BJ (cell line): ENCODE measurements at regions not wholly inside any gene's neighbourhood (a gene's known extent, or its start where the extent isn't known, plus 50 kb on each side); places are given as distances from the start of the nearest gene placed in this dataset.

Source experiments
- CTCF ChIA-PET: fragments of 350-600 bp; formaldehyde crosslinking; extraction: SDS; loops from one replicate; lab custom pipeline; 2021; ENCODE audit warnings: antibody characterized with exemption, inconsistent platforms; lab: Yijun Ruan, JAX
- POLR2A ChIA-PET: fragments of 300-600 bp; sonication (Branson Sonifier 250); formaldehyde crosslinking; extraction: SDS; loops from one replicate; lab custom pipeline; 2021; ENCODE audit warnings: antibody characterized with exemption; lab: Charles Lee
- DNase-seq: peaks from one replicate; pipeline ENCODE4 v3.0.0-alpha.2; 2011; ENCODE audit warnings: low read depth
- H3K27me3 ChIP-seq: 2 replicates; pipeline ENCODE4 v1.6.0; 2011; ENCODE audit warnings: low read length; ENCODE audit not compliant: control insufficient read depth, insufficient read depth
- H3K36me3 ChIP-seq: 2 replicates; pipeline ENCODE4 v1.5.1; 2011; ENCODE audit warnings: low read length; ENCODE audit not compliant: control insufficient read depth, insufficient read depth
- H3K4me3 ChIP-seq: 2 replicates; pipeline ENCODE4 v1.5.1; 2011; ENCODE audit warnings: low read depth, mild to moderate bottlenecking, control low read depth, low read length
- CTCF ChIP-seq: IDR thresholded peaks from 2 replicates; pipeline ENCODE4 v1.5.1; 2011; ENCODE audit warnings: low read depth, mild to moderate bottlenecking, control low read depth, inconsistent platforms, low read length, moderate library complexity; ENCODE audit not compliant: insufficient read depth

GRCh38 chr16:50428742-50429141 lies 60.0 kb upstream of the BRD7 start:
- no peak for DNase-seq
- Histone ChIP-seq H3K27me3 (no peaks in the 10 kb centered on the region), H3K4me3 (no peak overlapping the region), H3K36me3 (no peaks in the 10 kb centered on the region)
- ChIA-PET CTCF (no interaction called here), POLR2A (no interaction called here)
- TF ChIP-seq CTCF = no peak

GRCh38 chr16:50428116-50428515 lies 59.3 kb upstream of the BRD7 start:
- no peaks in the 10 kb centered on the region; the same call in 1 of the 2 replicates for H3K27me3 ChIP-seq
- no peak for DNase-seq
- CTCF ChIA-PET = no interaction called here
- H3K36me3 ChIP-seq = no peaks in the 10 kb centered on the region
- TF ChIP-seq CTCF = no peak
- H3K4me3 ChIP-seq = no peak overlapping the region
- POLR2A ChIA-PET = no interaction called here

GRCh38 chr16:50427107-50427506 lies 58.3 kb upstream of the BRD7 start:
- Histone ChIP-seq H3K4me3 (no peak overlapping the region), H3K36me3 (no peaks in the 10 kb centered on the region), H3K27me3 (peaks cover 1% of the 10 kb centered on the region; the same call in 1 of the 2 replicates)
- ChIA-PET POLR2A (no interaction called here), CTCF (no interaction called here)
- TF ChIP-seq CTCF = no peak
- no peak for DNase-seq

GRCh38 chr16:50425648-50426047 lies 56.9 kb upstream of the BRD7 start:
- H3K4me3 ChIP-seq = no peak overlapping the region
- POLR2A ChIA-PET = no interaction called here
- CTCF ChIA-PET = no interaction called here
- no peak for TF ChIP-seq CTCF
- no peaks in the 10 kb centered on the region for H3K36me3 ChIP-seq
- no peak for DNase-seq
- peaks cover 1% of the 10 kb centered on the region; the same call in 1 of the 2 replicates for H3K27me3 ChIP-seq

GRCh38 chr16:50425044-50425443 lies 56.3 kb upstream of the BRD7 start:
- POLR2A ChIA-PET = no interaction called here
- H3K27me3 ChIP-seq = peaks cover 1% of the 10 kb centered on the region; the same call in 1 of the 2 replicates
- H3K36me3 ChIP-seq = no peaks in the 10 kb centered on the region
- no peak for TF ChIP-seq CTCF
- CTCF ChIA-PET = no interaction called here
- H3K4me3 ChIP-seq = no peak overlapping the region
- DNase-seq = no peak
